ENCODE measurements at regions not wholly inside any gene's neighbourhood (a gene's known extent, or its start where the extent isn't known, plus 50 kb on each side); places are given as distances from the start of the nearest gene placed in this dataset.
"Not testable (repeated sequence)": the region's sequence is repeated elsewhere in the genome, so short reads cannot be mapped to it uniquely, and the experiment has no call there.

DNA sequence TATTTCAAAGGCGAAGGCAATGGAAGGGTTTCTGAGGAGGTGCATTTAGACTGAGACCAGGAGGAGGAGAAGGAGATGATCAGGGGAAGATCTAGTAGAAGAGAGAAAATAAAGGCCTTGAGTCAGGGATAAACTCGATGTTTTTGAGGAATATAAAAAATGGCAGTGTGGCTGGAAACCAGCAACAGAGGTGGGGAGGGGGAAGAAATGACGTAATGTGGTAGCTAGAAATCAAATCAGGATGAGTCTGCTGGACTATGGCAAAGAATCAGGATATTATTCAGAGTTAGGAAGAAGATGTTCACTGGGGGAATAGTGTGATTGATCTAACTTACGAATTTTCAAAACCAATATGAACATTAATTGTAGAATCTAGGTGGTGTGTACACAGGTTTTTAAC is 1673.9 kb upstream of the WWC1 start:
- DNase-seq = no peak
- H3K27ac ChIP-seq = no peak overlapping the region
- no peaks in the 10 kb centered on the region for H3K27me3 ChIP-seq
- no peak overlapping the region for H3K4me3 ChIP-seq
- no peaks in the 10 kb centered on the region for H3K4me1 ChIP-seq
- intact Hi-C loops (cut with DNase I; ENCODE audit: low total_unique reads) = no loop called here
- no peaks in the 10 kb centered on the region for H3K36me3 ChIP-seq
- TF ChIP-seq, protein P1, sequence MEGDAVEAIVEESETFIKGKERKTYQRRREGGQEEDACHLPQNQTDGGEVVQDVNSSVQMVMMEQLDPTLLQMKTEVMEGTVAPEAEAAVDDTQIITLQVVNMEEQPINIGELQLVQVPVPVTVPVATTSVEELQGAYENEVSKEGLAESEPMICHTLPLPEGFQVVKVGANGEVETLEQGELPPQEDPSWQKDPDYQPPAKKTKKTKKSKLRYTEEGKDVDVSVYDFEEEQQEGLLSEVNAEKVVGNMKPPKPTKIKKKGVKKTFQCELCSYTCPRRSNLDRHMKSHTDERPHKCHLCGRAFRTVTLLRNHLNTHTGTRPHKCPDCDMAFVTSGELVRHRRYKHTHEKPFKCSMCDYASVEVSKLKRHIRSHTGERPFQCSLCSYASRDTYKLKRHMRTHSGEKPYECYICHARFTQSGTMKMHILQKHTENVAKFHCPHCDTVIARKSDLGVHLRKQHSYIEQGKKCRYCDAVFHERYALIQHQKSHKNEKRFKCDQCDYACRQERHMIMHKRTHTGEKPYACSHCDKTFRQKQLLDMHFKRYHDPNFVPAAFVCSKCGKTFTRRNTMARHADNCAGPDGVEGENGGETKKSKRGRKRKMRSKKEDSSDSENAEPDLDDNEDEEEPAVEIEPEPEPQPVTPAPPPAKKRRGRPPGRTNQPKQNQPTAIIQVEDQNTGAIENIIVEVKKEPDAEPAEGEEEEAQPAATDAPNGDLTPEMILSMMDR (IDR thresholded peaks at IDR 0.05) = no peak
- H3K9me3 ChIP-seq = no peaks in the 10 kb centered on the region

DNA sequence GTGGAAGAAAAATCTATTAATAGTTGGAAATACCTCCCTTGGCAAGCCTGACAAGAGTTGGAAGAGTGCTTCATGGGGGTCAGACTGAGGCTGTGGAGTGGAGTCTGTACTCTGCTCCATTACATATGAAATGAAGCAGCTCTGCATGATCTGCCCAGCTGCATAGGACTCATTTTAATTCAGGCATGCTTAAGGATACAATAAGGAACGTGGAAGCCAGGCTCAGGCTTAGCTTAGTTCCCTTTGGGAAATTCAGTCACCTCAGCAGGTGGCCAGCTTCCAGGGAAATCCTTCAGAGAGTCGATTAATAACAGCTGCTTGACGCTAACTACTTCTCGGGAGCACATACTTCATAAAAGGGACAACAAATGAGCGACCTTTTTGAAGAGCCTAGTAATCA is 1672.9 kb upstream of the WWC1 start:
- intact Hi-C loops (cut with DNase I; ENCODE audit: low total_unique reads) = no loop called here
- Histone ChIP-seq H3K36me3 (no peaks in the 10 kb centered on the region), H3K4me3 (no peak overlapping the region), H3K4me1 (no peaks in the 10 kb centered on the region), H3K9me3 (no peaks in the 10 kb centered on the region), H3K27ac (no peak overlapping the region), H3K27me3 (no peaks in the 10 kb centered on the region)
- TF ChIP-seq, protein P1 (IDR thresholded peaks at IDR 0.05) = no peak
- no peak for DNase-seq

DNA sequence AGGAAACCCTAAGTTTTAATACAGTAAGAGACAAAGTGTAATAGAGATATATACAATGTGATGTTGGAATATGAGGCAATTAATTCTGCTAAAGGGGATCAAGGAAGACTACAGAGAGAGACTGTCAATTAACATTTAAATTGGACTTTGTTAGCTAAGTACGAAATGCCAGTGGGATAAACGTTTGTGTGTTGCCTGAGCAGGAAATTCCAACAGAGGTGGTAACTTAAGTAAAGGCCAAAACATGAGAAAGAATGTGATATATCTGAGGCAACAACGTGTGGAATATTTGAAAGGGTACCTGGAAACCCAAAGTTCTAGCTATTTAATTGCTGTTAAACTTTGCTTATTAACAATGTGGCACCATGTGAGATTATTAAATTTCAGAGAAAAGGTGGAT is 1666.9 kb upstream of the WWC1 start:
- Histone ChIP-seq H3K4me1 (no peaks in the 10 kb centered on the region), H3K9me3 (no peaks in the 10 kb centered on the region), H3K27ac (no peak overlapping the region), H3K4me3 (no peak overlapping the region), H3K27me3 (no peaks in the 10 kb centered on the region), H3K36me3 (no peaks in the 10 kb centered on the region)
- TF ChIP-seq, protein P1 (IDR thresholded peaks at IDR 0.05) = no peak
- no peak for DNase-seq
- intact Hi-C loops (cut with DNase I; ENCODE audit: low total_unique reads) = no loop called here

DNA sequence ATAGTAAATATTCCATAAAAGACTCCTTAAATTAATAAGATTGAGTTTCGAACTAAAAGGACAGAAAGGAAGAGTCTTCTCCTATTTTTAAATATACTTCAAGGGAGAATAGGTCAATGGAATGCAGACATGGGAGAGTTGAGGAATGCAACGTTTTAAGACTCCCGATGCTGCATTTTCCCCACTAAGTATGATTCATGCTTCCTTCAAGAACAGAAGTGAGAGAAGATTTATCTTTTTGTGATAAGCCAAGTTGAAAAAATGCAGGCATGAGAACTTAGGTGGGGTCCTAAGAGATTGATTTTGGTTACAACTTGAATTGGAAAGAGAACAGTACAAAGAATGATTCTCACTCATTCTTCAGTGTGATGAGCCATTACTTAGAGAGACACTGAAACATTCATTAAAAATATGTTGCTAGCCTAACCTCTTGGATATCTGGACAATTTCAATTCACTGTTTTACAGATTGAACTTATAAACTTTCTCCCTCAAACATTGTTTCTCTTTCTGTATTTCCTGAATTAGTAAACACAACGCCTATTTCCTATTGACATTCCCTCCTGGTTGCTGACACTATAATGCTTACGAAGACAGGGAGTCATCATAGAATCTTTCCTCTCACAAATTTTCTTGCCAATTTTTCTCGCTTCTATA is 1666.1 kb upstream of the WWC1 start:
- H3K4me3 ChIP-seq = no peak overlapping the region
- intact Hi-C loops (cut with DNase I; ENCODE audit: low total_unique reads) = no loop called here
- no peaks in the 10 kb centered on the region for H3K27me3 ChIP-seq
- TF ChIP-seq, protein P1 (IDR thresholded peaks at IDR 0.05) = no peak
- H3K36me3 ChIP-seq = no peaks in the 10 kb centered on the region
- DNase-seq = no peak
- no peak overlapping the region for H3K27ac ChIP-seq
- no peaks in the 10 kb centered on the region for H3K9me3 ChIP-seq
- H3K4me1 ChIP-seq = no peaks in the 10 kb centered on the region

DNA sequence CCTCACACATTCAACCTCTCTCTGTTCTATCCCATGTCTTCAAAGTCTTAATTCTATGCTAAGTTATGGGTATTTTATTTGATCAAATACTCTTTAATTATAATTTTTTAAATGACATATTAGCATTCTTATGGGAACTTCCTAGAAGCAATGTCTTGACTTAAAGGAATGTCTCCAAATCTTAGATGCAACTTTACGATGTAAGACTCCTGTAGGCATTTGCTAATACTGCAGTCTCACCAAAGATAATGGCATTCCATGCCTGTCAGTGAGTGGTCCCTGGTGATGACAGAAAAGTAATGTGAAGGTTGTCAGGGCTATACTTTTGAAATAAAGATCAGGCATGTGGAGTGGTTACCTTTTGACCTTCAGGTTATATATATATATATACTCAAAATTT is 1654.2 kb upstream of the WWC1 start:
- Histone ChIP-seq H3K27ac (no peak overlapping the region), H3K4me3 (no peak overlapping the region), H3K9me3 (no peaks in the 10 kb centered on the region), H3K27me3 (no peaks in the 10 kb centered on the region), H3K36me3 (no peaks in the 10 kb centered on the region), H3K4me1 (no peaks in the 10 kb centered on the region)
- TF ChIP-seq, protein P1 (IDR thresholded peaks at IDR 0.05) = no peak
- intact Hi-C loops (cut with DNase I; ENCODE audit: low total_unique reads) = no loop called here
- no peak for DNase-seq

DNA sequence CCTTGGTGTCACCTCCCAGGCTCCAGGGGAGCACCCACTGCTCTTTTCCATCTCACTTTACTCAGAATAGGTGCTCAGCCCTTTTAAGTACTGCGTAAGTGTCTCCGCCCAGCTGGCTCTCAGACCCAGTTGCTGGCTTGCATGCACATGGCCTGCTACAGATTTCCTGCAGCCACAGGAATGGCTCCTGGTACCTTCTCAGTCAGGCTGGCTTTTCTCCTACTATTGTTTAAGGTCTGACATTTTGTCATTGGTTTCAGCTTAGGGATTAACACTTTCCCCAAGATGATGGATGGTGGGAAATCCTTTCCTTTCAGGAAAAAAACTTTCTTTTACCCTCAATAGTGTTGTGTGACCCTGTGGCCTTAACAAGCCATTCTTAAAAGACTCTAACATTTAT is 1652.3 kb upstream of the WWC1 start:
- Histone ChIP-seq H3K9me3 (no peaks in the 10 kb centered on the region), H3K27ac (no peak overlapping the region), H3K4me1 (no peaks in the 10 kb centered on the region), H3K36me3 (no peaks in the 10 kb centered on the region), H3K27me3 (no peaks in the 10 kb centered on the region), H3K4me3 (no peak overlapping the region)
- intact Hi-C loops (cut with DNase I; ENCODE audit: low total_unique reads) = no loop called here
- DNase-seq = no peak
- TF ChIP-seq, protein P1 (IDR thresholded peaks at IDR 0.05) = no peak

DNA sequence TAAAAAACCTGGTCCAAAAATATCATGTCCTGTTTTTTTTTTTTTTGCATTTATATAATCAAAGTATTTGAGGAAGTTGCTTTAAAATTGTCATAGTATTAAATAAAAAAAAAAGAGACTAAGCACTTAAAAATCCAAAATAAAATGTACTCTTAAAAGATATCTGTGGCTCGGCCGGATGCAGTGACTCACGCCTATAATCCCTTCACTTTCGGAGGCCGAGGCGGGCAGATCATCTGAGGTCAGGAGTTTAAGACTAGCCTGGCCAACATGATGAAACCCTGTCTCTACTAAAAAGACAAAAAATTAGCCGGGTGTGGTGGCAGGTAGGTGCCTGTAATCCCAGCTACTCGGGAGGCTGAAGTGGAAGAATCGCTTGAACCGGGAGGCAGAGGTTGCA is 1651.3 kb upstream of the WWC1 start:
- DNase-seq; H3K36me3 ChIP-seq; H3K27ac ChIP-seq; H3K9me3 ChIP-seq; intact Hi-C loops (cut with DNase I; ENCODE audit: low total_unique reads); H3K27me3 ChIP-seq; H3K4me1 ChIP-seq; H3K4me3 ChIP-seq: not testable (repeated sequence)

Measured in tibial artery (tissue), 4 donors.